H1 (cell line): ENCODE measurements at regions not wholly inside any gene's neighbourhood (a gene's known extent, or its start where the extent isn't known, plus 50 kb on each side); places are given as distances from the start of the nearest gene placed in this dataset.

Source experiments
- FOSL1 ChIP-seq: IDR thresholded peaks from 2 replicates; pipeline ENCODE4 v1.6.1; 2011; ENCODE audit warnings: mild to moderate bottlenecking, low read depth, low read length, moderate library complexity; ENCODE audit not compliant: insufficient read depth
- RNF2 ChIP-seq: fragments of 200-900, 300-1000 bp; sonication (generic); IDR thresholded peaks from 2 replicates; pipeline ENCODE4 v1.7.1; 2016; ENCODE audit warnings: borderline replicate concordance, low read depth, mild to moderate bottlenecking, antibody characterized with exemption, low read length; ENCODE audit not compliant: poor library complexity, severe bottlenecking; ENCODE audit errors: missing control alignments
- SP2 ChIP-seq: IDR thresholded peaks from 2 replicates; pipeline ENCODE4 v1.6.1; 2012; ENCODE audit warnings: mild to moderate bottlenecking, low read length, inconsistent platforms
- TAF1 ChIP-seq: IDR thresholded peaks from 2 replicates; pipeline ENCODE4 v1.6.1; 2011; ENCODE audit warnings: mild to moderate bottlenecking, low read depth, low read length
- TF ChIP-seq, protein P1 (sequence below): fragments of 300-600 bp; sonication (generic); IDR thresholded peaks from 2 replicates; pipeline ENCODE4 v1.7.1; 2012; ENCODE audit warnings: low read length, moderate library complexity, mild to moderate bottlenecking, inconsistent platforms; ENCODE audit not compliant: insufficient replicate concordance
- TF ChIP-seq, protein P2 (sequence below), 3 experiments: IDR thresholded peaks; 1 replicate in 2 of 3; 2 replicates in 1 of 3; pipeline versions ENCODE4 v1.5.1 to v1.6.1; 2011; ENCODE audit warnings: low read length in 3 of 3, mild to moderate bottlenecking in 3 of 3, inconsistent platforms in 2 of 3, low read depth in 1 of 3, moderate library complexity in 1 of 3; ENCODE audit not compliant: insufficient read depth in 1 of 3; ENCODE audit errors: control extremely low read depth in 1 of 3

- TF ChIP-seq, protein P1, sequence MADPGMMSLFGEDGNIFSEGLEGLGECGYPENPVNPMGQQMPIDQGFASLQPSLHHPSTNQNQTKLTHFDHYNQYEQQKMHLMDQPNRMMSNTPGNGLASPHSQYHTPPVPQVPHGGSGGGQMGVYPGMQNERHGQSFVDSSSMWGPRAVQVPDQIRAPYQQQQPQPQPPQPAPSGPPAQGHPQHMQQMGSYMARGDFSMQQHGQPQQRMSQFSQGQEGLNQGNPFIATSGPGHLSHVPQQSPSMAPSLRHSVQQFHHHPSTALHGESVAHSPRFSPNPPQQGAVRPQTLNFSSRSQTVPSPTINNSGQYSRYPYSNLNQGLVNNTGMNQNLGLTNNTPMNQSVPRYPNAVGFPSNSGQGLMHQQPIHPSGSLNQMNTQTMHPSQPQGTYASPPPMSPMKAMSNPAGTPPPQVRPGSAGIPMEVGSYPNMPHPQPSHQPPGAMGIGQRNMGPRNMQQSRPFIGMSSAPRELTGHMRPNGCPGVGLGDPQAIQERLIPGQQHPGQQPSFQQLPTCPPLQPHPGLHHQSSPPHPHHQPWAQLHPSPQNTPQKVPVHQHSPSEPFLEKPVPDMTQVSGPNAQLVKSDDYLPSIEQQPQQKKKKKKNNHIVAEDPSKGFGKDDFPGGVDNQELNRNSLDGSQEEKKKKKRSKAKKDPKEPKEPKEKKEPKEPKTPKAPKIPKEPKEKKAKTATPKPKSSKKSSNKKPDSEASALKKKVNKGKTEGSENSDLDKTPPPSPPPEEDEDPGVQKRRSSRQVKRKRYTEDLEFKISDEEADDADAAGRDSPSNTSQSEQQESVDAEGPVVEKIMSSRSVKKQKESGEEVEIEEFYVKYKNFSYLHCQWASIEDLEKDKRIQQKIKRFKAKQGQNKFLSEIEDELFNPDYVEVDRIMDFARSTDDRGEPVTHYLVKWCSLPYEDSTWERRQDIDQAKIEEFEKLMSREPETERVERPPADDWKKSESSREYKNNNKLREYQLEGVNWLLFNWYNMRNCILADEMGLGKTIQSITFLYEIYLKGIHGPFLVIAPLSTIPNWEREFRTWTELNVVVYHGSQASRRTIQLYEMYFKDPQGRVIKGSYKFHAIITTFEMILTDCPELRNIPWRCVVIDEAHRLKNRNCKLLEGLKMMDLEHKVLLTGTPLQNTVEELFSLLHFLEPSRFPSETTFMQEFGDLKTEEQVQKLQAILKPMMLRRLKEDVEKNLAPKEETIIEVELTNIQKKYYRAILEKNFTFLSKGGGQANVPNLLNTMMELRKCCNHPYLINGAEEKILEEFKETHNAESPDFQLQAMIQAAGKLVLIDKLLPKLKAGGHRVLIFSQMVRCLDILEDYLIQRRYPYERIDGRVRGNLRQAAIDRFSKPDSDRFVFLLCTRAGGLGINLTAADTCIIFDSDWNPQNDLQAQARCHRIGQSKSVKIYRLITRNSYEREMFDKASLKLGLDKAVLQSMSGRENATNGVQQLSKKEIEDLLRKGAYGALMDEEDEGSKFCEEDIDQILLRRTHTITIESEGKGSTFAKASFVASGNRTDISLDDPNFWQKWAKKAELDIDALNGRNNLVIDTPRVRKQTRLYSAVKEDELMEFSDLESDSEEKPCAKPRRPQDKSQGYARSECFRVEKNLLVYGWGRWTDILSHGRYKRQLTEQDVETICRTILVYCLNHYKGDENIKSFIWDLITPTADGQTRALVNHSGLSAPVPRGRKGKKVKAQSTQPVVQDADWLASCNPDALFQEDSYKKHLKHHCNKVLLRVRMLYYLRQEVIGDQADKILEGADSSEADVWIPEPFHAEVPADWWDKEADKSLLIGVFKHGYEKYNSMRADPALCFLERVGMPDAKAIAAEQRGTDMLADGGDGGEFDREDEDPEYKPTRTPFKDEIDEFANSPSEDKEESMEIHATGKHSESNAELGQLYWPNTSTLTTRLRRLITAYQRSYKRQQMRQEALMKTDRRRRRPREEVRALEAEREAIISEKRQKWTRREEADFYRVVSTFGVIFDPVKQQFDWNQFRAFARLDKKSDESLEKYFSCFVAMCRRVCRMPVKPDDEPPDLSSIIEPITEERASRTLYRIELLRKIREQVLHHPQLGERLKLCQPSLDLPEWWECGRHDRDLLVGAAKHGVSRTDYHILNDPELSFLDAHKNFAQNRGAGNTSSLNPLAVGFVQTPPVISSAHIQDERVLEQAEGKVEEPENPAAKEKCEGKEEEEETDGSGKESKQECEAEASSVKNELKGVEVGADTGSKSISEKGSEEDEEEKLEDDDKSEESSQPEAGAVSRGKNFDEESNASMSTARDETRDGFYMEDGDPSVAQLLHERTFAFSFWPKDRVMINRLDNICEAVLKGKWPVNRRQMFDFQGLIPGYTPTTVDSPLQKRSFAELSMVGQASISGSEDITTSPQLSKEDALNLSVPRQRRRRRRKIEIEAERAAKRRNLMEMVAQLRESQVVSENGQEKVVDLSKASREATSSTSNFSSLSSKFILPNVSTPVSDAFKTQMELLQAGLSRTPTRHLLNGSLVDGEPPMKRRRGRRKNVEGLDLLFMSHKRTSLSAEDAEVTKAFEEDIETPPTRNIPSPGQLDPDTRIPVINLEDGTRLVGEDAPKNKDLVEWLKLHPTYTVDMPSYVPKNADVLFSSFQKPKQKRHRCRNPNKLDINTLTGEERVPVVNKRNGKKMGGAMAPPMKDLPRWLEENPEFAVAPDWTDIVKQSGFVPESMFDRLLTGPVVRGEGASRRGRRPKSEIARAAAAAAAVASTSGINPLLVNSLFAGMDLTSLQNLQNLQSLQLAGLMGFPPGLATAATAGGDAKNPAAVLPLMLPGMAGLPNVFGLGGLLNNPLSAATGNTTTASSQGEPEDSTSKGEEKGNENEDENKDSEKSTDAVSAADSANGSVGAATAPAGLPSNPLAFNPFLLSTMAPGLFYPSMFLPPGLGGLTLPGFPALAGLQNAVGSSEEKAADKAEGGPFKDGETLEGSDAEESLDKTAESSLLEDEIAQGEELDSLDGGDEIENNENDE, result no peak
- TF ChIP-seq RNF2, result no peak
- TF ChIP-seq SP2, result no peak
- TF ChIP-seq TAF1, result no peak
- no peak for TF ChIP-seq FOSL1
- TF ChIP-seq, protein P2, sequence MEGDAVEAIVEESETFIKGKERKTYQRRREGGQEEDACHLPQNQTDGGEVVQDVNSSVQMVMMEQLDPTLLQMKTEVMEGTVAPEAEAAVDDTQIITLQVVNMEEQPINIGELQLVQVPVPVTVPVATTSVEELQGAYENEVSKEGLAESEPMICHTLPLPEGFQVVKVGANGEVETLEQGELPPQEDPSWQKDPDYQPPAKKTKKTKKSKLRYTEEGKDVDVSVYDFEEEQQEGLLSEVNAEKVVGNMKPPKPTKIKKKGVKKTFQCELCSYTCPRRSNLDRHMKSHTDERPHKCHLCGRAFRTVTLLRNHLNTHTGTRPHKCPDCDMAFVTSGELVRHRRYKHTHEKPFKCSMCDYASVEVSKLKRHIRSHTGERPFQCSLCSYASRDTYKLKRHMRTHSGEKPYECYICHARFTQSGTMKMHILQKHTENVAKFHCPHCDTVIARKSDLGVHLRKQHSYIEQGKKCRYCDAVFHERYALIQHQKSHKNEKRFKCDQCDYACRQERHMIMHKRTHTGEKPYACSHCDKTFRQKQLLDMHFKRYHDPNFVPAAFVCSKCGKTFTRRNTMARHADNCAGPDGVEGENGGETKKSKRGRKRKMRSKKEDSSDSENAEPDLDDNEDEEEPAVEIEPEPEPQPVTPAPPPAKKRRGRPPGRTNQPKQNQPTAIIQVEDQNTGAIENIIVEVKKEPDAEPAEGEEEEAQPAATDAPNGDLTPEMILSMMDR (IDR thresholded peaks at IDR 0.05; ENCODE audit: control extremely low read depth in 1 of 3, insufficient read depth in 1 of 3, low read depth in 1 of 3, low read length in 3 of 3), result no peak
These were observed 675.9 kb upstream of the ZNF608 start (continued) for GRCh38 chr5:125422342-125422741.
